ENCODE measurements at regions not wholly inside any gene's neighbourhood (a gene's known extent, or its start where the extent isn't known, plus 50 kb on each side); places are given as distances from the start of the nearest gene placed in this dataset.

DNA sequence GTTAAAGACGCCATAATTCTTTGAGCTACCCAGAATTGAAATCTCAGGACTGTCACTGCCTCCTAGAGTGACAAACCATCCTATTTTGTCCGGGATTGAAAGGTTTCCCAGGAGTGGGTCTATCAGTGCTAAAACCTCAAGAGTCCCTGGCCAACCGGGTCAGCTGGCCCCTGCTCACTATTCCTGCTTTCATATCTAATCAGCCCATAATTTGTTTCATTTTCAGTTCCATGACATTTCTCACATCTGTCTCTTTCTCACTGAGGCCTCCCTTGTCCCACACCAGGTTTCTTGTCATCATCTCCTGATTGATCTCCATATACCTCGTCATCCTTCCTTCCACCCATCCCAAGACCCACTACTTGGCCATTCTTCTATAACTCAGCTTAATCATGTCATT, 98.2 kb downstream of the SLC35B3 start:
- TF ChIP-seq POLR2AphosphoS5 (IDR thresholded peaks at IDR 0.05): no peak
- TF ChIP-seq, protein P1, sequence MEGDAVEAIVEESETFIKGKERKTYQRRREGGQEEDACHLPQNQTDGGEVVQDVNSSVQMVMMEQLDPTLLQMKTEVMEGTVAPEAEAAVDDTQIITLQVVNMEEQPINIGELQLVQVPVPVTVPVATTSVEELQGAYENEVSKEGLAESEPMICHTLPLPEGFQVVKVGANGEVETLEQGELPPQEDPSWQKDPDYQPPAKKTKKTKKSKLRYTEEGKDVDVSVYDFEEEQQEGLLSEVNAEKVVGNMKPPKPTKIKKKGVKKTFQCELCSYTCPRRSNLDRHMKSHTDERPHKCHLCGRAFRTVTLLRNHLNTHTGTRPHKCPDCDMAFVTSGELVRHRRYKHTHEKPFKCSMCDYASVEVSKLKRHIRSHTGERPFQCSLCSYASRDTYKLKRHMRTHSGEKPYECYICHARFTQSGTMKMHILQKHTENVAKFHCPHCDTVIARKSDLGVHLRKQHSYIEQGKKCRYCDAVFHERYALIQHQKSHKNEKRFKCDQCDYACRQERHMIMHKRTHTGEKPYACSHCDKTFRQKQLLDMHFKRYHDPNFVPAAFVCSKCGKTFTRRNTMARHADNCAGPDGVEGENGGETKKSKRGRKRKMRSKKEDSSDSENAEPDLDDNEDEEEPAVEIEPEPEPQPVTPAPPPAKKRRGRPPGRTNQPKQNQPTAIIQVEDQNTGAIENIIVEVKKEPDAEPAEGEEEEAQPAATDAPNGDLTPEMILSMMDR (IDR thresholded peaks at IDR 0.05): no peak
- TF ChIP-seq EP300 (IDR thresholded peaks at IDR 0.05): no peak
- no peak for TF ChIP-seq POLR2A (IDR thresholded peaks at IDR 0.05; ENCODE audit: low read depth)
